ENCODE measurements at regions not wholly inside any gene's neighbourhood (a gene's known extent, or its start where the extent isn't known, plus 50 kb on each side); places are given as distances from the start of the nearest gene placed in this dataset.

DNA sequence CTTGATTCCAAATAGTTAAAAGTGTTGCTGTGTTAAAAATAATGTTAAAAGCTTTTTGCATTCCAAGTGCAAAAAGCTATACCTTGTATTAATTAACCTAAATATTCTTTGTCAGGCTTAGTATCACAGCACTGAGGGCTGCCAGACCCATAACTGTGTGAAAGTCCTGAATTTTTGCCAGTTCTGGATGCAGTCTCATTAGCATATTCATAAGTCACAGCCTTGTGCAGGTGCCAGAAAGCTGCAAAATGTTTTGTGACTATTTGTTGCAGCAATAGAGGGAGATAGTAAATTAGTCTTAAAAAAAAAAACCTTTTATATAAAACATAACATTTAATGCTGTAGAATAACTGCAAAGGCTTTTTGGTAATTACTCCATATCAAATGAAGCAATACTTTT lies 56.6 kb downstream of the SLITRK1 start:
- H3K36me3 ChIP-seq (ENCODE audit: control insufficient read depth in 2 of 2, insufficient read depth in 2 of 2, low read length in 2 of 2), result no peaks in the 10 kb centered on the region
- no peaks in the 10 kb centered on the region for H3K27me3 ChIP-seq (ENCODE audit: control insufficient read depth in 2 of 2, insufficient read depth in 2 of 2, low read length in 2 of 2)
- no peak overlapping the region for H3K9ac ChIP-seq (ENCODE audit: low read depth in 1 of 2, low read length in 2 of 2)
- H3K9me3 ChIP-seq (ENCODE audit: control insufficient read depth in 2 of 2, low read length in 2 of 2), result peaks cover 0 to 4% of the 10 kb centered on the region in 2 donors
- H3K27ac ChIP-seq (ENCODE audit: low read depth in 2 of 2, low read length in 2 of 2), result no peak overlapping the region
- H3K4me1 ChIP-seq (ENCODE audit: control insufficient read depth in 2 of 2, insufficient read depth in 2 of 2, low read length in 2 of 2), result no peaks in the 10 kb centered on the region
- no peak overlapping the region for H3K4me3 ChIP-seq (ENCODE audit: low read length in 2 of 2)

DNA sequence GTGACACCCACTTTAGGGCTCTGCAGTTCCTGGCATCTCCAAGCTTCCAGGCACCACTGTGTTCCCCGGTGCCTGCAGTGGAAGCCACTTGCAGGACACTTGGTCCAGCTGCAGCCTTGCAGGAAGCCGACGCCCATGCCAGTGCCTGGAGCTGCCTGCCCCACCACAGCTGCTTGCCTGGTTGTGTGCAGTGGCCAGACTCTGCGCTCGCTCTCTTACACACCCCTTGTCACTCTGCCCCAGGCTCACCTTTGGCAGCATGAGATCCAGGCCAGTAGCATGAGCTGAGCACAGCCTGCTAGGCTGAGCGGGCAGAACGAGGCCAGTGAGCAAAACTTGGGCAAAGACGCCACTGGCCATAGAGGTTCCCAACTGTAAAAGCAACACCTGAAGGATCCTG lies 57.7 kb downstream of the SLITRK1 start:
- Histone ChIP-seq H3K4me1 (ENCODE audit: control insufficient read depth in 2 of 2, insufficient read depth in 2 of 2, low read length in 2 of 2) (no peaks in the 10 kb centered on the region), H3K9me3 (ENCODE audit: control insufficient read depth in 2 of 2, low read length in 2 of 2) (no peaks in the 10 kb centered on the region), H3K4me3 (ENCODE audit: low read length in 2 of 2) (no peak overlapping the region), H3K27ac (ENCODE audit: low read depth in 2 of 2, low read length in 2 of 2) (no peak overlapping the region), H3K27me3 (ENCODE audit: control insufficient read depth in 2 of 2, insufficient read depth in 2 of 2, low read length in 2 of 2) (no peaks in the 10 kb centered on the region), H3K9ac (ENCODE audit: low read depth in 1 of 2, low read length in 2 of 2) (no peak overlapping the region), H3K36me3 (ENCODE audit: control insufficient read depth in 2 of 2, insufficient read depth in 2 of 2, low read length in 2 of 2) (no peaks in the 10 kb centered on the region)

DNA sequence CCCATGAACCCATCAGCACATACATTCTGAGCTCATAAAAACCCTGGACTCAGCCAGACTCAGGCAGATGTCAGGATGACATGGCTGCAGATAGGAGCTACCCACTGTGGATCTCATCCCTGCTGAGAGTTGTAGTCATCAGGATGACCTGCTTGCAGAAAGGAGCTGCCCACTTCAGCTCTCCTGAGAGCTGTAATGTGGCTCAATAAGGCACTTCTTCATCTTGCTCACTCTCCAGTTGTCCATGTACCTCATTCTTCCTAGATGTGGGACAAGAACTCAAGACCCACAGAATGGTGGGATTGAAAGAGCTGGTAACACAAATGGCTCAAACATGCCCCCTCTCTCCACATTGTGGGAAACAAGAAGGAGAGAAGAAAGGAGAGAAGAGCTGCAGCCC lies 58.2 kb downstream of the SLITRK1 start:
- Histone ChIP-seq H3K4me1 (ENCODE audit: control insufficient read depth in 2 of 2, insufficient read depth in 2 of 2, low read length in 2 of 2) (no peaks in the 10 kb centered on the region), H3K27ac (ENCODE audit: low read depth in 2 of 2, low read length in 2 of 2) (no peak overlapping the region), H3K36me3 (ENCODE audit: control insufficient read depth in 2 of 2, insufficient read depth in 2 of 2, low read length in 2 of 2) (no peaks in the 10 kb centered on the region), H3K27me3 (ENCODE audit: control insufficient read depth in 2 of 2, insufficient read depth in 2 of 2, low read length in 2 of 2) (no peaks in the 10 kb centered on the region), H3K9me3 (ENCODE audit: control insufficient read depth in 2 of 2, low read length in 2 of 2) (no peaks in the 10 kb centered on the region), H3K4me3 (ENCODE audit: low read length in 2 of 2) (no peak overlapping the region), H3K9ac (ENCODE audit: low read depth in 1 of 2, low read length in 2 of 2) (no peak overlapping the region)

DNA sequence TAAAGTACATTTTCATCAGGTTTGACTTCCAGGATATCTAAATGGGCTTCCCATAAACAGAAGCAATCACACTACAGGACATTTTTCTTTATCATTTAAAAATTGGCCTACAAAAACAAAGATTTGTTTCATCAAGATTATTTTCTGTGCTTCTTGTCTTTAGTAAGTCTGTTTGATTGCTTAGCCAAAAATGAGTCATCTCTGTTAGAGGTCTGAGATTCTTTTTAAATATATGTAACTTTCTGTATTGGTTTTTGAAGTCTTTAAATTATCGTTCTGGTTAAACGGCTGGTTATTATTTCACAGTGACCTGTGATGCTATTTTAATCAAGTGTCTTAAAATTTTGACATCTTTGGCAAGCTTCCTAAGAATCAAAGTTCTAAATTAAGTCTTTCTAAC lies 62.7 kb downstream of the SLITRK1 start:
- H3K9ac ChIP-seq (ENCODE audit: low read depth in 1 of 2, low read length in 2 of 2), result no peak overlapping the region
- H3K4me3 ChIP-seq (ENCODE audit: low read length in 2 of 2), result no peak overlapping the region
- H3K27ac ChIP-seq (ENCODE audit: low read depth in 2 of 2, low read length in 2 of 2), result no peak overlapping the region
- H3K4me1 ChIP-seq (ENCODE audit: control insufficient read depth in 2 of 2, insufficient read depth in 2 of 2, low read length in 2 of 2), result no peaks in the 10 kb centered on the region
- no peaks in the 10 kb centered on the region for H3K36me3 ChIP-seq (ENCODE audit: control insufficient read depth in 2 of 2, insufficient read depth in 2 of 2, low read length in 2 of 2)
- H3K27me3 ChIP-seq (ENCODE audit: control insufficient read depth in 2 of 2, insufficient read depth in 2 of 2, low read length in 2 of 2), result no peaks in the 10 kb centered on the region
- H3K9me3 ChIP-seq (ENCODE audit: control insufficient read depth in 2 of 2, low read length in 2 of 2), result no peaks in the 10 kb centered on the region

DNA sequence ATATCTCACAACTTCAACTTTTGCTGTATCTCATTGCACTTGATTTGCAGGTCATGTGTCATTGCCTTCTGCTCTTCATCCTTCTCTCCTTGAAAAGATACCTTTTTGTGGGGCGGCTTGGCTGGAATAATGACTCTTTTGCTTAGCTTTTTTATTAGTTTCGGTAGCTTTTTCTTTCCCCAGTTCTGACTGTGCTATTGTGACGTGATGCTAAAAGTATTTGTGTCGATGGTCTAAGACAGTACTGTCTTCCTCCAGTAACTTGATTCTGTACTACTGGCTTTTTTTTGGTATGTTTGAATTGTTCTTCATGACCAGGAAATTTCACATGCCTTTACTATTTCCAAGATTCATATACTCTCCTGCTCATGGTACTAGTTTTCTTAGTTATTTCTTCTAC lies 63.1 kb downstream of the SLITRK1 start:
- no peaks in the 10 kb centered on the region for H3K4me1 ChIP-seq (ENCODE audit: control insufficient read depth in 2 of 2, insufficient read depth in 2 of 2, low read length in 2 of 2)
- H3K9ac ChIP-seq (ENCODE audit: low read depth in 1 of 2, low read length in 2 of 2), result no peak overlapping the region
- H3K4me3 ChIP-seq (ENCODE audit: low read length in 2 of 2), result no peak overlapping the region
- no peaks in the 10 kb centered on the region for H3K27me3 ChIP-seq (ENCODE audit: control insufficient read depth in 2 of 2, insufficient read depth in 2 of 2, low read length in 2 of 2)
- no peaks in the 10 kb centered on the region for H3K36me3 ChIP-seq (ENCODE audit: control insufficient read depth in 2 of 2, insufficient read depth in 2 of 2, low read length in 2 of 2)
- H3K9me3 ChIP-seq (ENCODE audit: control insufficient read depth in 2 of 2, low read length in 2 of 2), result peaks cover 0 to under 1% of the 10 kb centered on the region in 2 donors
- no peak overlapping the region for H3K27ac ChIP-seq (ENCODE audit: low read depth in 2 of 2, low read length in 2 of 2)

DNA sequence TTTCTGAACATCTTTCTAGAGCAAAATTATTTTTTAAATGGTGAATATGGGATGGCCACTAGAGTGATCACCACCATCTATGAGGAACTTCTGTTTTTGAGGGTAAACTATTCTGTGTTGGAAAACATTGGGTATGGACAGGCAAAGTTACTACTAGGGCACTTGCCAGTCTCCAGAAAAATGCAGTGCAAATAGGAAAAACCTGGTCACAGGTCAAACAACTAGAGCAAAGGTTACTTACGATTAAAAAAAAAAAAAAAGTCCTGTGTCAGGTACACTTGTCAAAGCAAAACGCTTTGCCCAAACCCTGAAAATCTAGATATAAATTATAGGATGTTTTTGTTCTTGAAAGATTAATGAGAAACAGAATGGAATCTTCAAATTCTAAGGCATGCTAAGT lies 66.2 kb downstream of the SLITRK1 start:
- H3K4me1 ChIP-seq (ENCODE audit: control insufficient read depth in 2 of 2, insufficient read depth in 2 of 2, low read length in 2 of 2), result no peaks in the 10 kb centered on the region
- no peak overlapping the region for H3K4me3 ChIP-seq (ENCODE audit: low read length in 2 of 2)
- H3K9me3 ChIP-seq (ENCODE audit: control insufficient read depth in 2 of 2, low read length in 2 of 2), result peaks cover 0 to 4% of the 10 kb centered on the region in 2 donors
- H3K36me3 ChIP-seq (ENCODE audit: control insufficient read depth in 2 of 2, insufficient read depth in 2 of 2, low read length in 2 of 2), result no peaks in the 10 kb centered on the region
- no peaks in the 10 kb centered on the region for H3K27me3 ChIP-seq (ENCODE audit: control insufficient read depth in 2 of 2, insufficient read depth in 2 of 2, low read length in 2 of 2)
- no peak overlapping the region for H3K9ac ChIP-seq (ENCODE audit: low read depth in 1 of 2, low read length in 2 of 2)
- H3K27ac ChIP-seq (ENCODE audit: low read depth in 2 of 2, low read length in 2 of 2), result no peak overlapping the region

DNA sequence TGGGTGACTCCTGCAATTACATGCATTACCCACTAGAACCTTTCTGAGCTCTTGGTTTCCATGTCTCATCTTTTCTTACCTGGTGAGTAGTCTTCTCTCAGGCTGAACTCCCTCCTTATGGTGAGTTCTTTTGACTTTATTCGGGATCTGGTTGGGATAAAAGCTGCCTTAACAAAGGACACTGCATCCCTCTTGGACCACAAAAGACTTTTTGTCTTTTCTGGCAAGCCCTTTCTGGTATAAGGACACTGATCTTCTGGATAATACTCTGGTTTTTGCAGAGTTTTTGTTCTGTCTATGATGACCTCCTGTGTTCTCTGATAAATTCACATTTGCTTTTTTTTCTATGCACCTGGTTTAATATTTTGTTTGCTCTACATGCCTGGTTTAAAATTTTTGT lies 66.7 kb downstream of the SLITRK1 start:
- Histone ChIP-seq H3K27me3 (ENCODE audit: control insufficient read depth in 2 of 2, insufficient read depth in 2 of 2, low read length in 2 of 2) (no peaks in the 10 kb centered on the region), H3K36me3 (ENCODE audit: control insufficient read depth in 2 of 2, insufficient read depth in 2 of 2, low read length in 2 of 2) (no peaks in the 10 kb centered on the region), H3K9ac (ENCODE audit: low read depth in 1 of 2, low read length in 2 of 2) (no peak overlapping the region), H3K9me3 (ENCODE audit: control insufficient read depth in 2 of 2, low read length in 2 of 2) (peaks cover 0 to 4% of the 10 kb centered on the region in 2 donors), H3K4me1 (ENCODE audit: control insufficient read depth in 2 of 2, insufficient read depth in 2 of 2, low read length in 2 of 2) (no peaks in the 10 kb centered on the region), H3K27ac (ENCODE audit: low read depth in 2 of 2, low read length in 2 of 2) (no peak overlapping the region), H3K4me3 (ENCODE audit: low read length in 2 of 2) (no peak overlapping the region)

DNA sequence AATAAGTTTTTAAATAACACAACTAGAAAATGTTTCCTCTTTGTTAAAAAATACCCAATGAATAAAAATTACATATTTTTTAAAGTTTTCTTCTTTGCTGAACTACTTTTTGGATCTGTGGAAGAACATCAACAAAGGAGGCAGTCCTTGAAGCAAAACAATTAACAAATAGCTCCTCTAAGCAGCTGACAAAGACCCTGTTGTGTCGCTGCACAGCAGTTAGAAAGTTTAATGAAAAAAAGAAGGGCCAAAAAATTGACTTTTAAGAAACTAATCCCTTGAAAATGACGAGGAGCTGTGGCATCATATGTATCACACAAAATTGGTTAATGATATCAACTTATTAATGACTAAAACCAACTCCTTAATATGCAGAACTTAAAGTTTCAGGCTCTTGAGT lies 72.1 kb downstream of the SLITRK1 start:
- H3K27ac ChIP-seq (ENCODE audit: low read depth in 2 of 2, low read length in 2 of 2), result no peak overlapping the region

DNA sequence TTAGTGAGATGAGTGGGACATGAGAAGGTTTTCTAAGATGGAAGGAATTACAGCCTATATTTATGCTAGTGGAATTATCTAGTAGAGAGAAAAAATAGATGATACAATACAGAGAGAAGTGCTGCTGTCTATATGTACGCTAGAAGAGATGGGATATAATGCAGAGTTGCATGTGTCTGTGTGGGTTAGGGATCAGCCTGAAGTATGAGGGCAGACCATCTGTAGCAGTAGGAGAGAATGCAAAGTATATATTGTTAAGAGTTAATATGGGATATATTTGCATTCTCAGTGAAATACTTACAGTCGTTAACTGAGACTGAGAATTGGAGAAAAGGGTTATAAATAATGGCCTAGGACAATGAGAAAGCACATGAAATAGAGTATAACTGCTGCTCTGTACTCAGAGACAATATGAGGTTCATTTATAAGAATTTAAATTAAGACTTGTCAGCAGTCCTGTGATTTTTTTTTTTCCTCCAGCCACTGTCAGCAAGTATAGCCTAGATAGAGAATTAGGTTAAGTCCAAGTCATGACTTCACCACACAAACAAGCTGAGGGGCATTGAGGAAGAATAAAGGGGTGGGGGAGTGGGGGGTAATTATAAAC lies 77.8 kb downstream of the SLITRK1 start:
- Histone ChIP-seq H3K9ac (ENCODE audit: low read depth in 1 of 2, low read length in 2 of 2) (no peak overlapping the region), H3K4me3 (ENCODE audit: low read length in 2 of 2) (no peak overlapping the region), H3K4me1 (ENCODE audit: control insufficient read depth in 2 of 2, insufficient read depth in 2 of 2, low read length in 2 of 2) (no peaks in the 10 kb centered on the region), H3K27me3 (ENCODE audit: control insufficient read depth in 2 of 2, insufficient read depth in 2 of 2, low read length in 2 of 2) (no peaks in the 10 kb centered on the region), H3K27ac (ENCODE audit: low read depth in 2 of 2, low read length in 2 of 2) (no peak overlapping the region), H3K36me3 (ENCODE audit: control insufficient read depth in 2 of 2, insufficient read depth in 2 of 2, low read length in 2 of 2) (no peaks in the 10 kb centered on the region), H3K9me3 (ENCODE audit: control insufficient read depth in 2 of 2, low read length in 2 of 2) (no peaks in the 10 kb centered on the region)

More for the DNA sequence above, 72.1 kb downstream of the SLITRK1 start:
- Histone ChIP-seq H3K4me1 (ENCODE audit: control insufficient read depth in 2 of 2, insufficient read depth in 2 of 2, low read length in 2 of 2) (no peaks in the 10 kb centered on the region), H3K27me3 (ENCODE audit: control insufficient read depth in 2 of 2, insufficient read depth in 2 of 2, low read length in 2 of 2) (no peaks in the 10 kb centered on the region), H3K4me3 (ENCODE audit: low read length in 2 of 2) (no peak overlapping the region), H3K9me3 (ENCODE audit: control insufficient read depth in 2 of 2, low read length in 2 of 2) (peaks cover 0 to 4% of the 10 kb centered on the region in 2 donors), H3K9ac (ENCODE audit: low read depth in 1 of 2, low read length in 2 of 2) (no peak overlapping the region), H3K36me3 (ENCODE audit: control insufficient read depth in 2 of 2, insufficient read depth in 2 of 2, low read length in 2 of 2) (no peaks in the 10 kb centered on the region)

DNA sequence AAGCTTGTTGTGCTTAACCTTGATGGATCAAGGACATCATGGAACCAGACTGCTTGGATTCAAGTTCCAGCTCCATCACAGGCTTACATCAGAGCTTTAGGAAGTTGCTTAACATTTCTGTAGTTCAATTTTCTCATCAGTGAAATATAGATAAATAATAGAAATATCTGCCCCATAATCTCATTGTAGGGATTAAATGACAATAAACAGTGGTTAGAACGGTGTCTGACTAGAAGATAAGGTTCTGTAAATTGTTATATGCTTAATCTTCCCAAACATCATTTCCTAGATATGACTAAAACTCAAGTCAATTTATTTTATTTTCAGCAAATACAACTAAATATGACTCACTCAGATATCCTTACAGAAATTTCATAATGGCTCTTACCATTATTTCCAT lies 83.5 kb downstream of the SLITRK1 start:
- H3K9ac ChIP-seq (ENCODE audit: low read depth in 1 of 2, low read length in 2 of 2), result no peak overlapping the region
- H3K4me1 ChIP-seq (ENCODE audit: control insufficient read depth in 2 of 2, insufficient read depth in 2 of 2, low read length in 2 of 2), result no peaks in the 10 kb centered on the region
- H3K9me3 ChIP-seq (ENCODE audit: control insufficient read depth in 2 of 2, low read length in 2 of 2), result no peaks in the 10 kb centered on the region
- H3K4me3 ChIP-seq (ENCODE audit: low read length in 2 of 2), result no peak overlapping the region
- H3K36me3 ChIP-seq (ENCODE audit: control insufficient read depth in 2 of 2, insufficient read depth in 2 of 2, low read length in 2 of 2), result no peaks in the 10 kb centered on the region
- H3K27me3 ChIP-seq (ENCODE audit: control insufficient read depth in 2 of 2, insufficient read depth in 2 of 2, low read length in 2 of 2), result no peaks in the 10 kb centered on the region
- H3K27ac ChIP-seq (ENCODE audit: low read depth in 2 of 2, low read length in 2 of 2), result no peak overlapping the region

DNA sequence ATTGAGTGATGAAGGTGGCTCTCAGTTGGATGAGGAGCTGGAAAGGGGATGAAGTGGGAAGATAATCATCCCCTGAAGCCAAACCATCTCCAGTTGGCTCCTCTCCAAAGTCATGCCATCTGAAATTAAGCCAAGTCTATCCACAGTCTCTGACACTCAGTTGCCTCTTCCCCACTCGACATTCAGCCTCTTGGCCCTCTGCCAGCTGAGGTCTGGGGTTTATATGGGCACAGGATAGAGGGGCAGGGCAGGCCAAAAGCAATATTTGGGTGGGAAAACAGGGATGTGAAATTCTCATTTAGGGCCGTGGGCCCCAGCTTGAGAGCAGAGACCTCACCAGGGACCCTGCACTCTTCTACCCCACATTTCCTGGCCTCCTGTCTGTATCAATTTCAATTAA lies 85.9 kb downstream of the SLITRK1 start:
- no peaks in the 10 kb centered on the region for H3K36me3 ChIP-seq (ENCODE audit: control insufficient read depth in 2 of 2, insufficient read depth in 2 of 2, low read length in 2 of 2)

More for the DNA sequence above, 85.9 kb downstream of the SLITRK1 start:
- H3K4me1 ChIP-seq (ENCODE audit: control insufficient read depth in 2 of 2, insufficient read depth in 2 of 2, low read length in 2 of 2), result no peaks in the 10 kb centered on the region
- no peak overlapping the region for H3K27ac ChIP-seq (ENCODE audit: low read depth in 2 of 2, low read length in 2 of 2)
- no peak overlapping the region for H3K4me3 ChIP-seq (ENCODE audit: low read length in 2 of 2)
- H3K9ac ChIP-seq (ENCODE audit: low read depth in 1 of 2, low read length in 2 of 2), result no peak overlapping the region
- no peaks in the 10 kb centered on the region for H3K27me3 ChIP-seq (ENCODE audit: control insufficient read depth in 2 of 2, insufficient read depth in 2 of 2, low read length in 2 of 2)
- H3K9me3 ChIP-seq (ENCODE audit: control insufficient read depth in 2 of 2, low read length in 2 of 2), result peaks cover 0 to 2% of the 10 kb centered on the region in 2 donors

All from mucosa of rectum (tissue), 2 donors.